ENCODE measurements at regions not wholly inside any gene's neighbourhood (a gene's known extent, or its start where the extent isn't known, plus 50 kb on each side); places are given as distances from the start of the nearest gene placed in this dataset.
"Not testable (repeated sequence)": the region's sequence is repeated elsewhere in the genome, so short reads cannot be mapped to it uniquely, and the experiment has no call there.

- no peak for DNase-seq
These were observed 216.8 kb downstream of the TRIM36 start for GRCh38 chr5:114952876-114953275.

- DNase-seq, result no peak
These were observed 220.0 kb downstream of the TRIM36 start for GRCh38 chr5:114949756-114950155.

GRCh38 chr5:114948986-114949621 is 220.6 kb downstream of the TRIM36 start:
- no peak for DNase-seq

- DNase-seq, result no peak
These were observed 221.3 kb downstream of the TRIM36 start for GRCh38 chr5:114948363-114948762.

GRCh38 chr5:114940709-114941108 is 229.0 kb downstream of the TRIM36 start:
- DNase-seq, result no peak

GRCh38 chr5:114935490-114935889 is 234.2 kb downstream of the TRIM36 start:
- DNase-seq, result no peak

GRCh38 chr5:114928644-114929462 is 240.9 kb downstream of the TRIM36 start:
- DNase-seq, result no peak

- no peak for DNase-seq
These were observed 244.9 kb downstream of the TRIM36 start for GRCh38 chr5:114924769-114925168.

GRCh38 chr5:114912189-114912920 is 257.4 kb downstream of the TRIM36 start:
- no peak for DNase-seq

- no peak for DNase-seq
These were observed 259.0 kb downstream of the TRIM36 start for GRCh38 chr5:114910727-114911126.

GRCh38 chr5:114909424-114909823 is 260.3 kb downstream of the TRIM36 start:
- no peak for DNase-seq

GRCh38 chr5:114903767-114904166 is 265.9 kb downstream of the TRIM36 start:
- no peak for DNase-seq

- no peak for DNase-seq
These were observed 271.1 kb downstream of the TRIM36 start for GRCh38 chr5:114898602-114899001.

GRCh38 chr5:114883675-114884074 is 286.0 kb downstream of the TRIM36 start:
- no peak for DNase-seq

- DNase-seq, result no peak
These were observed 310.3 kb downstream of the TRIM36 start for GRCh38 chr5:114859438-114859735.

- no peak for DNase-seq
These were observed 310.9 kb downstream of the TRIM36 start for GRCh38 chr5:114858665-114859437.

GRCh38 chr5:114857941-114858551 is 311.7 kb downstream of the TRIM36 start:
- DNase-seq, result no peak

GRCh38 chr5:114844711-114845110 is 325.0 kb downstream of the TRIM36 start:
- not testable (repeated sequence) for DNase-seq

- DNase-seq, result no peak
These were observed 330.3 kb downstream of the TRIM36 start for GRCh38 chr5:114839360-114839759.

- DNase-seq, result no peak
These were observed 330.8 kb downstream of the TRIM36 start for GRCh38 chr5:114838937-114839336.

GRCh38 chr5:114830114-114830513 is 339.6 kb downstream of the TRIM36 start:
- no peak for DNase-seq

- no peak for DNase-seq
These were observed 346.8 kb downstream of the TRIM36 start for GRCh38 chr5:114822863-114823262.

GRCh38 chr5:114822436-114822835 is 347.3 kb downstream of the TRIM36 start:
- no peak for DNase-seq

Measured in dermis blood vessel endothelial cell (primary cell).